Neural cell (in vitro differentiated cells): ENCODE measurements at regions not wholly inside any gene's neighbourhood (a gene's known extent, or its start where the extent isn't known, plus 50 kb on each side); places are given as distances from the start of the nearest gene placed in this dataset.

Experiments used
- H2AFZ ChIP-seq: fragments of 200-600, 300-800 bp; sonication (generic), shearing (Covaris generic); 2 replicates; pipeline ENCODE4 v1.6.0; 2014; ENCODE audit warnings: low read depth, mild to moderate bottlenecking, antibody characterized with exemption, low read length, moderate library complexity
- H3F3A ChIP-seq: fragments of 200-600 bp; shearing (Covaris generic); 2 replicates; pipeline ENCODE4 v1.6.1; 2016; ENCODE audit warnings: mild to moderate bottlenecking, moderate library complexity, mixed read lengths, antibody characterized with exemption, low read length; ENCODE audit not compliant: insufficient read depth, poor library complexity, severe bottlenecking
- H3K27ac ChIP-seq: fragments of 200-600, 300-800 bp; sonication (generic), shearing (Covaris generic); 2 replicates; pipeline ENCODE4 v1.5.1; 2014; ENCODE audit warnings: mild to moderate bottlenecking, low read length, moderate library complexity
- H3K27me3 ChIP-seq: fragments of 300-800, 200-600 bp; sonication (generic), shearing (Covaris generic); 2 replicates; pipeline ENCODE4 v1.6.0; 2014; ENCODE audit warnings: mild to moderate bottlenecking, low read depth, low read length, moderate library complexity; ENCODE audit not compliant: insufficient read depth
- H3K36me3 ChIP-seq: fragments of 300-800, 200-600 bp; sonication (generic), shearing (Covaris generic); 2 replicates; pipeline ENCODE4 v1.5.1; 2014; ENCODE audit warnings: mild to moderate bottlenecking, antibody characterized with exemption, low read length, moderate library complexity; ENCODE audit not compliant: insufficient read depth
- H3K4me2 ChIP-seq: fragments of 300-800, 200-600 bp; sonication (generic), shearing (Covaris generic); 2 replicates; pipeline ENCODE4 v1.6.0; 2014; ENCODE audit warnings: mild to moderate bottlenecking, low read length
- H3K4me3 ChIP-seq: fragments of 300-800, 200-600 bp; sonication (generic), shearing (Covaris generic); 2 replicates; pipeline ENCODE4 v1.5.1; 2014; ENCODE audit warnings: mild to moderate bottlenecking, low read length, moderate library complexity
- H3K79me2 ChIP-seq: fragments of 200-600 bp; shearing (Covaris generic); replicated peaks from 2 replicates; pipeline ENCODE4 v1.6.0; 2014; ENCODE audit warnings: mild to moderate bottlenecking, low read length, moderate library complexity; ENCODE audit not compliant: insufficient read depth
- H3K9ac ChIP-seq: fragments of 300-800, 200-600 bp; sonication (generic), shearing (Covaris generic); 2 replicates; pipeline ENCODE4 v1.6.1; 2016; ENCODE audit warnings: mild to moderate bottlenecking, low read length, mixed read lengths
- H3K9me2 ChIP-seq: fragments of 200-600 bp; shearing (Covaris generic); 2 replicates; pipeline ENCODE4 v1.6.1; 2016; ENCODE audit warnings: mild to moderate bottlenecking, low read length, mixed read lengths; ENCODE audit not compliant: insufficient read depth
- H3K9me3 ChIP-seq: fragments of 200-600, 300-800 bp; sonication (generic), shearing (Covaris generic); 2 replicates; pipeline ENCODE4 v1.6.1; 2016; ENCODE audit warnings: mild to moderate bottlenecking, mixed run types, low read length, moderate library complexity, mixed read lengths
- H4K20me1 ChIP-seq: fragments of 200-600 bp; shearing (Covaris generic); 2 replicates; pipeline ENCODE4 v1.6.1; 2016; ENCODE audit warnings: mild to moderate bottlenecking, mixed run types; ENCODE audit not compliant: insufficient read depth
- CTCF ChIP-seq: fragments of 450-650 bp; IDR thresholded peaks from 2 replicates; pipeline ENCODE4 v1.5.1; 2014; ENCODE audit warnings: antibody characterized with exemption, mild to moderate bottlenecking, moderate library complexity; ENCODE audit not compliant: poor library complexity, severe bottlenecking
- EP300 ChIP-seq: fragments of 450-650 bp; conservative IDR thresholded peaks from 2 replicates; pipeline ENCODE4 v1.6.1; 2014; ENCODE audit warnings: antibody characterized with exemption, mild to moderate bottlenecking, moderate library complexity; ENCODE audit not compliant: poor library complexity, severe bottlenecking
- EZH2 ChIP-seq: fragments of 200-600, 300-800 bp; shearing (Covaris generic), sonication (generic); IDR thresholded peaks from 2 replicates; pipeline ENCODE4 v1.6.1; 2014; ENCODE audit warnings: antibody characterized with exemption, low read length, borderline replicate concordance, mild to moderate bottlenecking; ENCODE audit not compliant: insufficient read depth, poor library complexity, severe bottlenecking
- MXI1 ChIP-seq: fragments of 450-650 bp; conservative IDR thresholded peaks from 2 replicates; pipeline ENCODE4 v1.6.1; 2014; ENCODE audit warnings: antibody characterized with exemption, mild to moderate bottlenecking; ENCODE audit not compliant: poor library complexity, severe bottlenecking
- POLR2AphosphoS5 ChIP-seq: IDR thresholded peaks from 2 replicates; pipeline ENCODE4 v1.6.1; 2012
- RAD21 ChIP-seq: fragments of 450-650 bp; conservative IDR thresholded peaks from 2 replicates; pipeline ENCODE4 v1.6.1; 2014; ENCODE audit warnings: antibody characterized with exemption, mild to moderate bottlenecking, moderate library complexity
- REST ChIP-seq: IDR thresholded peaks from 2 replicates; pipeline ENCODE4 v1.6.1; 2012; ENCODE audit warnings: borderline replicate concordance
- SMC3 ChIP-seq: fragments of 450-650 bp; conservative IDR thresholded peaks from 2 replicates; pipeline ENCODE4 v1.6.1; 2014; ENCODE audit warnings: antibody characterized with exemption, mild to moderate bottlenecking, moderate library complexity; ENCODE audit not compliant: poor library complexity
- TAF1 ChIP-seq: IDR thresholded peaks from 2 replicates; pipeline ENCODE4 v1.6.1; 2012; ENCODE audit warnings: low read depth

- Histone ChIP-seq H3K27ac (no peak overlapping the region), H3K4me3 (no peak overlapping the region)
These were observed 51.9 kb upstream of the DBX2 start for GRCh38 chr12:45102818-45103217.

GRCh38 chr12:45105996-45106395 lies 55.1 kb upstream of the DBX2 start:
- no peak overlapping the region for H2AFZ ChIP-seq
- H4K20me1 ChIP-seq: no peaks in the 10 kb centered on the region
- no peaks in the 10 kb centered on the region for H3K9me3 ChIP-seq
- no peaks in the 10 kb centered on the region for H3K9me2 ChIP-seq
- no peaks in the 10 kb centered on the region for H3K36me3 ChIP-seq
- H3K4me2 ChIP-seq: no peak overlapping the region
- no peak overlapping the region for H3K9ac ChIP-seq
- H3K27ac ChIP-seq: no peak overlapping the region
- H3K4me3 ChIP-seq: no peak overlapping the region
- H3K79me2 ChIP-seq: no peaks in the 10 kb centered on the region
- TF ChIP-seq TAF1 (no peak), RAD21 (no peak), SMC3 (no peak), EP300 (no peak), CTCF (no peak), EZH2 (no peak), POLR2AphosphoS5 (no peak), MXI1 (no peak), REST (no peak)
- H3F3A ChIP-seq: no peaks in the 10 kb centered on the region
- no peaks in the 10 kb centered on the region for H3K27me3 ChIP-seq

More at GRCh38 chr12:45102818-45103217, 51.9 kb upstream of the DBX2 start:
- Histone ChIP-seq H3K9ac (no peak overlapping the region), H4K20me1 (no peaks in the 10 kb centered on the region), H3K9me2 (no peaks in the 10 kb centered on the region), H3K4me2 (no peak overlapping the region), H3K27me3 (no peaks in the 10 kb centered on the region), H3K36me3 (no peaks in the 10 kb centered on the region), H2AFZ (no peak overlapping the region), H3K79me2 (no peaks in the 10 kb centered on the region), H3K9me3 (no peaks in the 10 kb centered on the region), H3F3A (no peaks in the 10 kb centered on the region)
- no peak for TF ChIP-seq TAF1

- Histone ChIP-seq H3K4me3 (no peak overlapping the region), H3K9me3 (peaks cover 3% of the 10 kb centered on the region), H4K20me1 (no peaks in the 10 kb centered on the region), H3K9me2 (no peaks in the 10 kb centered on the region), H3F3A (no peaks in the 10 kb centered on the region), H3K27ac (no peak overlapping the region), H3K4me2 (no peak overlapping the region), H2AFZ (no peak overlapping the region), H3K79me2 (no peaks in the 10 kb centered on the region), H3K9ac (no peak overlapping the region), H3K27me3 (no peaks in the 10 kb centered on the region), H3K36me3 (no peaks in the 10 kb centered on the region)
- no peak for TF ChIP-seq POLR2AphosphoS5
- TF ChIP-seq EZH2: no peak
- TF ChIP-seq REST: no peak
- no peak for TF ChIP-seq SMC3
- no peak for TF ChIP-seq EP300
- no peak for TF ChIP-seq CTCF
These were observed 61.4 kb upstream of the DBX2 start for GRCh38 chr12:45112306-45112705.
